Prostate gland (tissue), 2 donors: ENCODE measurements at regions not wholly inside any gene's neighbourhood (a gene's known extent, or its start where the extent isn't known, plus 50 kb on each side); places are given as distances from the start of the nearest gene placed in this dataset.

Experiments
- CTCF ChIP-seq, 4 experiments: fragments of 200-600 bp in 2 of 4; fragments of 450-650 bp in 2 of 4; sonication (generic) in 2 of 4; IDR thresholded peaks; 1 replicate in 3 of 4; 2 replicates in 1 of 4; pipeline ENCODE4 v1.5.1; 2016 to 2019; ENCODE audit warnings: antibody characterized with exemption in 4 of 4, mild to moderate bottlenecking in 2 of 4, moderate library complexity in 2 of 4
- POLR2A ChIP-seq: fragments of 450-650 bp; IDR thresholded peaks from one replicate; pipeline ENCODE4 v1.6.1; 2016; ENCODE audit warnings: antibody characterized with exemption, mild to moderate bottlenecking
- POLR2AphosphoS5 ChIP-seq: sonication (generic); formaldehyde crosslinking; IDR thresholded peaks from one replicate; pipeline ENCODE4 v1.6.1; 2017; ENCODE audit warnings: antibody characterized with exemption

DNA sequence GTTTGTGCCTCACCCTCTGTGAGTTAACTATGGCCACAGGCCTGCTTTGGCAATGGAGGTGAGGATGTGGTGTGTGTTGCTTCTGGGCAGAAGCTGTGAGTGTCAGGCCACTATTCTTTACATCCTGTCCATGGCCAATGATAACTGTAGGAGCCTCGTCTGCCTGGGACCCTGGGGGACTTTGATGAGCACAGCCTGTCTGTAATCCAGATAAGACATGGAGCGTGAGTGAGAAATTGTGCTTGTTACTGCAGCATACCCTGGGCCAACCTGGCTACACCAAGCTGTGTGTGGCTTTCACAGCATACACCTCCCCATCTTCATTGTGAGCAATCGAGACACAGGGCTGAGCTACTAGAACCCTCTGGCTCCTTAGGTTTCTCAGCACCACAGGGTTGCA lies 150.4 kb downstream of the MYLK4 start:
- no peak for TF ChIP-seq CTCF (IDR thresholded peaks at IDR 0.05)
- TF ChIP-seq POLR2AphosphoS5 = no peak
- TF ChIP-seq POLR2A = no peak
